ENCODE measurements at regions not wholly inside any gene's neighbourhood (a gene's known extent, or its start where the extent isn't known, plus 50 kb on each side); places are given as distances from the start of the nearest gene placed in this dataset.
"Not testable (repeated sequence)": the region's sequence is repeated elsewhere in the genome, so short reads cannot be mapped to it uniquely, and the experiment has no call there.

DNA sequence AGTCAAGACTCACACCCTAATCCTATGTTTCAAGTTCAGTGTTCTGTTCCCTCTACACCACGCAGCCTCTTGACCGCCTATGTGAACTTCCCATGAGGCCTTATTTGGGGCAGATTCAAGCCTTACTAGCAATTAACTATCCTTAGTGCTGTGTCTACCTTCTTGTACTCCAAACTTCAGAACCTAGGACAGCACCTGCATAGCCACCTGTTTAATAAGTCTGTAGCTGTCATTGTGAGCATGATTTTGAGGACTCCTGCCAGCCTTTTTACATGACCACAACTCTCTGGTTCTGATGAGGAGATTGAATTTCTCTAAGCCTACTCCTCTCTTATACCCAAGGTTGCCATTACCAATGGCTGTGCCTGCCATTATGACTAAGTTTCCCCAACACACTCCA, 50.8 kb upstream of the PCSK1 start:
- CTCF ChIA-PET, result interaction anchor here (1.2 kb wide), 1 partner anchor 117 kb away, joined by 3 read pairs; no protein-coding TSS in a partner anchor

DNA sequence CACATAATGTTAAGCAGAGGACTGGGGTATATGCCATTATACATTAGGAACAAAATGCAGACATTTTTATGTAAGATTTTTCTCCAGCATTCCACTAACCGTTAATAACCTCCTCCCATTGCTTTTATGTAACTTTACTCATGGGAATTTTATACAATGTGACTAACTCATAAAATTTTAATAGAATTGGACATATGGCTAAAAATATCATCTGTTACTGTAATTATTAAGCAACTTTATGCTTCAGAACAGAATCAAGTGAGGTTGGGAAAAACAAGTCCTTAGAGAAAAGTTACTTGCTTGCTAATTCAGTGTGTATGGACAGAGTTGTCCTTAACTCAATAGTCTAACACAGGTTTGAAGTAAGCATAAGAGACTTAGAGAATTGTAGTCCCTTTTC, 54.8 kb upstream of the PCSK1 start:
- Mint-ChIP-seq H3K9me3 (ENCODE audit: low read depth) (no peaks in the 10 kb centered on the region), H3K27ac (no peak overlapping the region), H3K4me3 (no peak overlapping the region), H3K36me3 (no peaks in the 10 kb centered on the region), H3K4me1 (no peaks in the 10 kb centered on the region), H3K27me3 (peaks cover 21% of the 10 kb centered on the region)
- ATAC-seq, result no peak
- CTCF ChIA-PET, result no interaction called here
- DNase-seq, result no peak

More for the DNA sequence above, 50.8 kb upstream of the PCSK1 start:
- Mint-ChIP-seq H3K4me1 (no peaks in the 10 kb centered on the region), H3K36me3 (no peaks in the 10 kb centered on the region), H3K27me3 (peaks cover 19% of the 10 kb centered on the region), H3K27ac (no peak overlapping the region), H3K4me3 (no peak overlapping the region), H3K9me3 (ENCODE audit: low read depth) (no peaks in the 10 kb centered on the region)
- DNase-seq (no peak), ATAC-seq (no peak)

GRCh38 chr5:96489532-96489931, 56.5 kb upstream of the PCSK1 start:
- no peaks in the 10 kb centered on the region for H3K36me3 Mint-ChIP-seq
- H3K27ac Mint-ChIP-seq, result no peak overlapping the region
- no peak overlapping the region for H3K4me3 Mint-ChIP-seq
- H3K27me3 Mint-ChIP-seq, result peaks cover 17% of the 10 kb centered on the region
- H3K4me1 Mint-ChIP-seq, result no peaks in the 10 kb centered on the region
- CTCF ChIA-PET, result no interaction called here
- ATAC-seq, result no peak
- DNase-seq, result no peak
- peaks cover under 1% of the 10 kb centered on the region for H3K9me3 Mint-ChIP-seq (ENCODE audit: low read depth)

DNA sequence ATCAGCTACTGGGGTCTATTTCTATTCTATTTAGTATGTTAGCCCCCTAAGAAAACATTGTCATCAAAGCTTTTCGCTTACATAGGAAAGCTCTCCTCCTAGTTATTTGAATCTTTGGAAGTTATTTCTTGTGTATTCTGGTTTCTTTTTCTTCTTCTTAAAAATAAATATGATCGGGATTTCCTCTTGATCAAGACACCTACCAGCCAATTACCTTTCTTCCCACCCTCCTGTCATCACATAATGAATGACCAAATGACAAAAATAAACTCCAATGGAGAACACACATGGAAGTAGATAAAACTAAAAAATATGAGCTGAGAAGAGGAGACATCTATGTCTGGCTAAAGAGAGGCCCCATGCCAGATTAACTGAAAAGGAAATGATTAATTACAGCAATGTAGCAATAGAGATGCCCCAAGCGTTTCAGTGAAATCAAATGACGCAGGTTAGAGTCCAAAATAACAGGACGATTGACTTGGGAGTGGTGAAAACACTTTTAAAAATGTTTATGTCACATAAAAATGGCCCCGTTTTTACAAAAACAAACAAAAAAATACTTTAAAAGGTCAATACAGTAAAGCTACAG, 59.5 kb upstream of the PCSK1 start:
- DNase-seq (no peak), ATAC-seq (no peak)
- H3K9me3 Mint-ChIP-seq (ENCODE audit: low read depth), result peaks cover 1% of the 10 kb centered on the region
- no peak overlapping the region for H3K4me3 Mint-ChIP-seq
- H3K36me3 Mint-ChIP-seq, result no peaks in the 10 kb centered on the region
- peaks cover 14% of the 10 kb centered on the region for H3K27me3 Mint-ChIP-seq
- H3K4me1 Mint-ChIP-seq, result no peaks in the 10 kb centered on the region
- CTCF ChIA-PET, result interaction anchor here (1.0 kb wide), 1 partner anchor 109 kb away, joined by 4 read pairs; no protein-coding TSS in a partner anchor
- no peak overlapping the region for H3K27ac Mint-ChIP-seq

DNA sequence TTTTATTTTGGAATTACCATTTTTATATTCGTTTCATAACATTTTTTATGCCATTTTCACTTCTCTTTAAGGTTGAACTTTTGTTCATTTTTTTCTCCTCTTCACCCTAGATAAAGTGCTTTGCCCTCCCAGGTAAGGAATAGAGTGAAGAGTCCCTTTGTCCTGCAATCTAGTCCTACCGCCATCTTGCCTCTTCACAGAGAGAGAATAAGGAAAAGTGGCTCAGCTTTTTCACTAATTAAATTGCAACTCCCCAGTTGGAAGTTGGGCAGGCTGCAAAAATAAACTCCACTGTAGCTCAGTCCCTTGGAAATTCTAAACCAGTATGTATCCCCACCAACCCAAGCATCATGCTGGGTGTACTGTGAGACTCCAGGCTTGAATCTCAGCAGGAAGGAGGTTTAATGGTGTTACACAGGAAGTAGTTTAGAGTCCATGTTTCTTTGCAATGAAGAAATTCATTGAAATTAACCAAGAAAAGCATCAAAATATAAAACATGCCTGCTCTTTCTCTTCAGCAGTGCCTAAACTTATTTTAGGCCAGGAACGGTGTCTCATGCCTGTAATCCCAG, 60.3 kb upstream of the PCSK1 start:
- no peaks in the 10 kb centered on the region for H3K4me1 Mint-ChIP-seq
- H3K27me3 Mint-ChIP-seq, result peaks cover 11% of the 10 kb centered on the region
- CTCF ChIA-PET, result no interaction called here
- H3K4me3 Mint-ChIP-seq, result no peak overlapping the region
- H3K9me3 Mint-ChIP-seq (ENCODE audit: low read depth), result peaks cover 1% of the 10 kb centered on the region
- no peak for DNase-seq
- ATAC-seq, result no peak
- H3K36me3 Mint-ChIP-seq, result no peaks in the 10 kb centered on the region
- H3K27ac Mint-ChIP-seq, result no peak overlapping the region

DNA sequence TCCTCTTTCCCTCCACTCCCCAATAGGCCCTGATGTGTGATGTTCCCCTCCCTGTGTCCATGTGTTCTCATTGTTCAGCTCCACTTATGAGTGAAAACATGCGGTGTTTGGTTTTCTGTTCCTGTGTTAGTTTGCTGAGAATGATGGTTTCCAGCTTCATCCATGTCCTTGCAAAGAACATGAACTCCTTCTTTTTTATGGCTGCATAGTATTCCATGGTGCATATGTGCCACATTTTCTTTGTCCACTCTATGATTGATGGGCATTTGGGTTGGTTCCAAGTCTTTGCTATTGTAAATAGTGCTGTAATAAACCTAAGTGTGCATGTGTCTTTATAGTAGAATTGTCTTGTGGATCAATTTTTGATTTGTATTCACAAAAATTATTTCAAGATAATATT, 62.4 kb upstream of the PCSK1 start:
- H3K36me3 Mint-ChIP-seq; H3K9me3 Mint-ChIP-seq (ENCODE audit: low read depth); H3K27ac Mint-ChIP-seq; H3K4me3 Mint-ChIP-seq; H3K27me3 Mint-ChIP-seq; ATAC-seq; H3K4me1 Mint-ChIP-seq; DNase-seq; CTCF ChIA-PET: not testable (repeated sequence)

- CTCF ChIA-PET; H3K9me3 Mint-ChIP-seq (ENCODE audit: low read depth); H3K27ac Mint-ChIP-seq; H3K4me3 Mint-ChIP-seq; DNase-seq; H3K27me3 Mint-ChIP-seq; ATAC-seq; H3K4me1 Mint-ChIP-seq; H3K36me3 Mint-ChIP-seq: not testable (repeated sequence)
These were observed 64.0 kb upstream of the PCSK1 start for GRCh38 chr5:96497027-96497426.

GRCh38 chr5:96499753-96500345, 66.8 kb upstream of the PCSK1 start:
- ATAC-seq, result no peak
- CTCF ChIA-PET, result no interaction called here
- Mint-ChIP-seq H3K27me3 (peaks cover 4% of the 10 kb centered on the region), H3K9me3 (ENCODE audit: low read depth) (no peaks in the 10 kb centered on the region), H3K36me3 (no peaks in the 10 kb centered on the region), H3K27ac (no peak overlapping the region), H3K4me3 (no peak overlapping the region), H3K4me1 (no peaks in the 10 kb centered on the region)
- DNase-seq, result no peak

DNA sequence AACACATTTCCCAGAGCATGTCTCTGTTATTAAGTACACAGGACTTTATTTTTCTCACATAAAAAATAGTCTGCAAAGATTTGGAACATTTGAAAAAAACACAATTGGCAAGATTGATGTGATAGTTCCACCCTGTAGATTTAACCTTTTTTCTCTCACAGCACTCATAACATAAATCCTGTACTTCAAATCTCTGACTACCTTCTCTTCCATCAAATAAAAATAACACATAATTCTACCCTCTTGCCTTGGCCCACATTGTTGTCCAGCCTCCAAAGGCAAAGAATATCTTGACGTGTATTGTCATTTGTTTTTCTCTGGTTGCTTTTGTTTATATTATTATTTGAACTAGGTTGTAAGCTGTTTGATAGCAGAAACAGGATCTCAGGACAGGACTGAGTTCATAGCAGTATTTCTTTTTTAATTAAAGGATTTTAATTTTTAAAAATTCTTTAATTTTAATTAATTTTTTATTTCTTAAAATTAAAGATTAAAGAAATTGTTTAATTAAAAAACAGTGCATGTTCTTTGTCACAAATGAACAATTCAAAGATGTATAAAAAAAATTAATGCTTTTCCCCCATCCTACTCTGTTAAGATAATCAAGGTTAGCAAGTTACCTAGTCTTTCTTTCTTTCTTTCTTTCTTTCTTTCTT, 69.1 kb upstream of the PCSK1 start:
- CTCF ChIA-PET, result no interaction called here
- no peaks in the 10 kb centered on the region for H3K4me1 Mint-ChIP-seq
- no peak for DNase-seq
- no peaks in the 10 kb centered on the region for H3K9me3 Mint-ChIP-seq (ENCODE audit: low read depth)
- peaks cover 4% of the 10 kb centered on the region for H3K27me3 Mint-ChIP-seq
- no peak for ATAC-seq
- no peaks in the 10 kb centered on the region for H3K36me3 Mint-ChIP-seq
- no peak overlapping the region for H3K27ac Mint-ChIP-seq
- H3K4me3 Mint-ChIP-seq, result no peak overlapping the region

DNA sequence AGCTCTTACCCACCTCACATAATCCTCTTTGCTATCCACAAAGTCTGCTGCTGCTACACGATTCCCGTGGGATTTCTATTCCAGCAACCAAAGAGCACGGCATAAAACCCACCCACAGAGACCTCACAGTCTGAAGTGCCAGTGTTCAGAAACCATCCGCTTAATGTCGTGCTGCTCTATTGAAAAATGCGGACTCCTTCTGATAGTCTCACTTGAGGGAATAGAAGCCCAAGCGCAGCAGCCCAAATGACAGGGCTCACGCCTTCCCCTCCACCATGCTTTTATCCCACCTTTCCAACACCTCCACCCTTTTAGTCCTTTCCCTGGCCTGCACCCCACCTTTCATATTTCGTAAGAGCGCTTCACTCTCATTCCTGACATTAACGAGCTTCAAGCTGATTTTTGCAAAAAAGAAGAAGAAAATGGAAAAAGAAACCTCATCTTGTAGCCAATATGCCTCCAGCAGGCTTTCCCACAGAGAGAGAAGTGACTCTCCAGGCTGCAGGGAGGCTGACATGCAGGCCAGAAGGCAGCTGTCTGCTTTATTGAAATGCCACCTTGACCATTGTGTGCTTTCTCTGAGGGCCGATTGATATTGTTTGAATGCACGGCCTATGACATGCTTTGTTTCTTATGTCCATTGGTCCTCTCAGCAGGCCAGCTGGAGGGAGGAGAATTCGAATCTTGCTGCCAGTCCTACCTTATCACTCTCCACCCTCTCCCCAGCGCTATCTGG, 70.6 kb upstream of the PCSK1 start:
- Mint-ChIP-seq H3K36me3 (no peaks in the 10 kb centered on the region), H3K4me3 (no peak overlapping the region), H3K27ac (no peak overlapping the region), H3K27me3 (peaks cover 4% of the 10 kb centered on the region), H3K4me1 (no peaks in the 10 kb centered on the region), H3K9me3 (ENCODE audit: low read depth) (no peaks in the 10 kb centered on the region)
- CTCF ChIA-PET, result no interaction called here
- no peak for DNase-seq
- ATAC-seq, result no peak

- no peaks in the 10 kb centered on the region for H3K36me3 Mint-ChIP-seq
- H3K27me3 Mint-ChIP-seq, result peaks cover 10% of the 10 kb centered on the region
- CTCF ChIA-PET, result no interaction called here
- ATAC-seq (no peak), DNase-seq (no peak)
- no peak overlapping the region for H3K27ac Mint-ChIP-seq
- H3K9me3 Mint-ChIP-seq (ENCODE audit: low read depth), result no peaks in the 10 kb centered on the region
- H3K4me1 Mint-ChIP-seq, result no peaks in the 10 kb centered on the region
- H3K4me3 Mint-ChIP-seq, result no peak overlapping the region
These were observed 73.3 kb upstream of the PCSK1 start for GRCh38 chr5:96506376-96506775.

GRCh38 chr5:96506866-96507527, 73.9 kb upstream of the PCSK1 start:
- CTCF ChIA-PET, result no interaction called here
- H3K9me3 Mint-ChIP-seq (ENCODE audit: low read depth), result no peaks in the 10 kb centered on the region
- peaks cover 13% of the 10 kb centered on the region for H3K27me3 Mint-ChIP-seq

GRCh38 chr5:96509316-96509715, 76.3 kb upstream of the PCSK1 start:
- no peak for ATAC-seq
- CTCF ChIA-PET, result no interaction called here
- no peaks in the 10 kb centered on the region for H3K36me3 Mint-ChIP-seq
- no peaks in the 10 kb centered on the region for H3K9me3 Mint-ChIP-seq (ENCODE audit: low read depth)
- no peak for DNase-seq
- no peaks in the 10 kb centered on the region for H3K4me1 Mint-ChIP-seq
- H3K27ac Mint-ChIP-seq, result no peak overlapping the region
- H3K4me3 Mint-ChIP-seq, result no peak overlapping the region
- peaks cover 9% of the 10 kb centered on the region for H3K27me3 Mint-ChIP-seq

More at GRCh38 chr5:96506866-96507527, 73.9 kb upstream of the PCSK1 start:
- Mint-ChIP-seq H3K4me1 (no peaks in the 10 kb centered on the region), H3K36me3 (no peaks in the 10 kb centered on the region), H3K27ac (no peak overlapping the region), H3K4me3 (no peak overlapping the region)
- no peak for DNase-seq
- ATAC-seq, result no peak
